Left forelimb (tissue), 1 donor: ENCODE measurements at regions not wholly inside any gene's neighbourhood (a gene's known extent, or its start where the extent isn't known, plus 50 kb on each side); places are given as distances from the start of the nearest gene placed in this dataset.

Experiments used
- DNase-seq: peaks from one replicate; pipeline ENCODE4 v3.0.0-alpha.2; 2018; ENCODE audit warnings: low spot score

DNA sequence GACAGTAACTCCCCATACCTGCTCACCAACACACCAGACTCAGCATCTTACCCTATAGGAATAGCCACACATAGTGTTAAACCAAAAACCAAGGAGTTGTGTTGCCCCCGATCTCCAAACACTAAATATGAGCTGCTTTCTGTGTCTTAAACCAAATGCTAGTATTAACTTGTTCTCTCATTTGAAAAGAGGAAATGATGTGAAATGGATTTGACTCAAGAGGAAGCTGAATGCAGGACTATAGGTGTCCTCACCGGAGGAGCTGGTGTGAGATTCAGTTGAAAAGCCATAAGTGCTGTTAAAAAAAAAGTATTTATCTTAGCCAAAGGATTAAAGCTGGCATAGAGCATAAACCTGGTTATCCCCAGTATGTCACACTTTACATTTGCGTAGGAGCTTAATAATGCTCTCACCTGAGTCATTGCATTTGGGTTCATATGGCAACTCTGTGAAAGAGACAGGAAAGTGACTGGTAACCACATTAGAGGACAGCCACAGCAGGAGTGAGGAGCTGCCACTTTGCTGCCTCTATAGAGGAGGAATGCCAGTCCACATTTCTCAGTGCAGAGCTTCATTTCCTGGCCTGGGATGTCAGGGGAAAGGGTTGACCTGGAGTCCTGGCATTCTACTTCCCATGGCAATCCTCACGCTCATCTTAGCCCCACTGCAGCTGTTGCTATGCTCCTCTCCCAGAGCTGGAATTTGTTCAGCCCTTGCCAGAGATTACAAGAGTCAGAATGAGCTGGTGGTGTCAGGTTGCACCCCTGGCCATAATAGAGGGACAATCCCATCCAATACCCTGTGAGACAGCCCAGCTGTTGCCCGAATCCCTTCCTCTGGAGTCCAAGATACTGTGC, 143.3 kb upstream of the ANKFN1 start:
- DNase-seq = peak; percentile 73

DNA sequence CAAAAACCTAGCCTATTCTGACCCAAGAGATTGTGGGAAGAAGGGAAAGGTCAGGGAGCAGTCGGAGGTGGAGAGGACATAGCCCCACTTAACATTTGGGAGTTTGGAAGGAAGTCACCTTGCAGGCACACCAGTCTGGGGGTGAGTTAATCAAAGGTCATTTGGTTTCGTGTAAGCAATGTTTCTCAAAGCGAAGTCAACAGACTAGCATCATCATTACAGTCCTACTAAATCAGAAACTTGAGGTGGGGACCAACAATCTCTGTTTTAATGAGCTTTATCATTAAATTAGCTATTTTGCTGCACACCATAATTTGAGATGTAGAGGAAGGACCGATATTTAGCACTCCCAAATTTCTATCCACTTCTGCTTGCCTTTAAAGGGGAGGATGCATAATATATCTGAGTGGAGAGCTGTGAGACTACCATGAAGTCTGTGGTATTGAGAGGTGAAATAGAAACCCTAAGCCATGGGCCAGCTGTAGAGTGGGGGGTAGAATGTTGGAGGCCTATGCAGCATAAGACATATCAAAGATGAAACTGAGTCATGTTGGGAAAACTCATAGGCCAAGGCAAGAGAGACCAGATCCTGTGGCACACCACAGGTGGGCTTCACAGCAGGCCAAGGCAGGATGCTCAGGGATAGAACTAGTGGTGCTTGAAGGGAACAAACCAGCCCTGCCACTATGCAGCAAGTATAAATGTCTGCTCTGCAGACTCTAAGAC, 141.7 kb upstream of the ANKFN1 start:
- no peak for DNase-seq

DNA sequence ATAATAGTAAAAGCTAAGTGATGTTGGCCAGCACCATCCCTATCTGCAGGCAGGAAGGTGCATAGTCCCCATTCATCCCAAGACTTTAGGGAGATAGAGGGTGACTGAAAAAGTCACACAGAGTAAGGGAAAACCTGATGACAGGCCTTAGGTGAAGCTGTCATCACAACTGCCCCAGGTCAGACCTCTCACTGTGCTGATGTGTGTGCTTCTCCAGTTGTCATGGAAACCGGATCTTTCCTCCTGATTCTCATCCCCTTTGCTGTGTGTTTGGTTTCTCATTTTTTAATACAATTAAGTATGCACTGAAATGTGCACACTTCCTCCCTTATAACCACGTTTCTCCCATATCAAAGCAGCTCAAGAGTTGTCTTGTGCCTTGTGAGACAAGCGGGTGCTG, 135.1 kb upstream of the ANKFN1 start:
- DNase-seq = no peak

DNA sequence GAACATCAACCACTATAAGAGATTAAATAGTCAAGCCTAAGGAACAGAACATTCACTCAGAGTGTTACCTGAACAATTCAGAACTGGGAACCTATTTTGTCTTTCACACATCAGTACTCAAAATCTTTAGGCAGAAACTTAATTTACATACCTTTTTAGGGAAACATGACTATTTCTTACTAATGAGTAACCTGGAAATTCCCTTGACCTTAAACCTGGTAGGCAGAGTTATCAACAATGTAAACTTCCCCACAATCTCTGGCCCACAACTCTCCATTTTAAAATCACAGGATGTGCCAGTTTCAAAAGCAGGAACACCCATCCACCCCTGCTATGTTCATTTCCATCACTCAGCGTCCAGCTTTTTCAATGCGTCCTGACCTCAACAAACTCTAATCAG, 132.9 kb upstream of the ANKFN1 start:
- DNase-seq = no peak

DNA sequence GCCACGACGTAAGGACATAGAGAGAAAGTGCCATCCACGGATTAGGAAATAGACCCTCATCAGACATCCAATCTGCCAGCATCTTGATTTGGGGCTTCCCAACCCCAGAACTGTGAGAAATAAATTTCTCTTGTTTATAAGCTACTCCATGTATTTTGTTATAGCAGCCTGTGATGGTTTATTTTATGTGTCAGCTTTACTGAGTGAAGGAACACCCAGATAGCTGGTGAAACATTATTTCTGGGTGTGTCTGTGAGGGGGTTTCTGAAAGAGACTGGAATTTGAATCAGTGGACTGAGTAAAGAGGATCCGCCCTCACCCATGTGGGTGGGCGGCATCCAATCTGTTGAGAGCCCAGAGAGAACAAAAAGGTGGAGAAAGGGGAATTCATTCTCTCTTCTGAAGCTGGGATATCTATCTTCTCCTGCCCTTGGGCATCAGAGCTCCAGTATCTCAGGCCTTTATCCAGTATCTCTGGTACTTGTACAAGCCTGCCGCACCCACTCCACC, 131.5 kb upstream of the ANKFN1 start:
- no peak for DNase-seq

DNA sequence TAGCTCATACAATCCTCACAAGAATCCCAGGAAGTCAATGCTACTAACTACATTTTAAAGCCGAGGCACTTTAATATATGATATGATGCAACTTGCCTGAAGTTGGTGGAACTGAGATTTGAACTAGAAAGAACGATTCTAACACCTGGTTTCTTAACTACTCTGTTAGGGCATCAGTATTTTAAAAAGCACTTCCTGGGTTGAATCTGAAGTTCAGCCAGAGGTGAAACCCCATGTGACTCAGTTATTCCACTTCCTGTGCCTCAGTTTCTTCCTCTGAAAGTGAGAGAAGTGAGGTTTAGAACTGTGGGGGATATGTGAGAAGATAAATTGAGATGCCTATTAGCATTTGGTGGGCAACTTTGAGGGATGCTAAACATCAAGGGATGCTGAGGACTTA, 129.4 kb upstream of the ANKFN1 start:
- no peak for DNase-seq

DNA sequence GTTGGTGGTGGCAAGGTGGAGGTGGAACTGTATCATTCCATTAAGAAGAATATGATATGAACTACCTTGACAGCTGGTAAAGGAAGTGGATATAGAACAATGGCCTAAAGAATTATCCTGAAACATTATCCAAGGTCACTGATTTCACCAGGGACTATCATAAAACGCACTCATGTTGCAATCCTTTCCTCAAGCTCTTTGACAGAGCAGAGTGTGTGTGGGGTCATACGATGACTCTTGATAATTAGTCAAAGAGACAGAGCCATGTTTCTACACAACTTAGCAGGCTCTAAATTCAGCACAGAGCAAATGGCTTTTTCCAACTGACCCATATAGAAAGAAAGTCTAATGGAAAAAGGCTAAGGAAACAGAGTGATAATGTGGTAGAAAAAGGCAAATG, 126.4 kb upstream of the ANKFN1 start:
- DNase-seq = no peak

DNA sequence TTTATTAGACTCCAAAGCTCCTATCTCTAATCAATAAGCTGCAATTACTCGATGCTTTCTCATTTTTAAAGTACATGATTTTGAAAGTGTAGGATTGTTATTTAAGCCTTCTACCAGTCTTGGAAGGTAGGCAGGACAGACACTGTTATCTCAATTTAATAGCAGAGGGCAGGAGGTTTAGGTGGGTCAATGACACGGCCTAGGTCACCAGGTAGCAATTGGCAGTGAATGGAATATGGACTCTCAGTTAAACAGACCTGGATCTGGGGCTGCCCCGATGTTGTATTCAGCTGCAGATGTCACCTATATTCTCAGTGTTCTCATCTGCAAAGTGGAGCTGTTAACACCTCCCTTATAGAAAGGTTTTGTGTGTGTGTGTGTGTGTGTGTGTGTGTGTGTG, 124.4 kb upstream of the ANKFN1 start:
- DNase-seq = no peak

DNA sequence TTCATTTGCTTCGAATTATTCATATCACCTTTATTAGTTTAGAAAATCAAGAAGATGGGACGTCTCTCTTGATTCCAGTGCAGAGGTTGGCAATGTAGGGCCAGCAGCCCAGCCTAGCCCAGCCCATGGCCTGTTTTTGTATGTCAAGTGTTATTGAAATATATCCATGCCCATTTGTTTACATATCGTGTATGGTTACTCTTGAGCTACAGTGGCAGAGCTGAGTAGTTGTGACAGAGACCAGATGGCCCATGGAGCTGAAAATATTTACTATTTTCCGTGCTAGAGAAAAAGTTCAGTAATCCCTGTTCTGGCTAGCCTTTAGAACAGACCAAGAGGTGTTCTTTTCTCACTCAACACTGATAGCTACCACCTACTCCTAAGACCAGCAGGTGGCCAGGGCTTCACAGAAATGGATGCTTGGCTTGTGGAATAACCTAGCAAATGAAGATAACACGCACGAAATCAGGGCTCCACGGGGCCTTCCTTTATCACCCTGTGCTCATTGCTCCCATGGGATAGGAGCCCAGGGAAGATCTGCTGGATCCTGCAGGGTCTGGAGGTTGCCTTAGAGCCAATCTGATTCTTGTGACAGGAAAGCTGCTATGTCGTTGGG, 123.2 kb upstream of the ANKFN1 start:
- DNase-seq = no peak

DNA sequence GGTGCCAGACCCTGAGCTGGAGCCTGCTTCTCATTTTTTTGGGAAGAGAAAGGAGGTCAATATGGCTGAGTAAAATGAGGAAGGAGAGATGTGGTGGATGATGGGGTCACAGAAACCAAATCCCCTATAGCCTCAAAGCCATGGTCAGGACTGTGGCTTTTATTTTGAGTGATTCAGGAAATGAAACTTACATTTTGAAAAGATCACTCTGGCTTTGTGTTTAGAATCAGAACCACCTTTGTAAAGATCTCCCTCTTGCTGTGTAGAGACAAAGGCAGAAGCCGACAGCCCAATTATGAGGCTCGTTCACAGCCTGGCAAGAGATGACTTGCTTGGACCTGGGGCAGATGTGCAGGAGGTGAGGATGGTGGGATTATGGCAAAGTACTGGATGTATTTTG, 121.6 kb upstream of the ANKFN1 start:
- DNase-seq = no peak

DNA sequence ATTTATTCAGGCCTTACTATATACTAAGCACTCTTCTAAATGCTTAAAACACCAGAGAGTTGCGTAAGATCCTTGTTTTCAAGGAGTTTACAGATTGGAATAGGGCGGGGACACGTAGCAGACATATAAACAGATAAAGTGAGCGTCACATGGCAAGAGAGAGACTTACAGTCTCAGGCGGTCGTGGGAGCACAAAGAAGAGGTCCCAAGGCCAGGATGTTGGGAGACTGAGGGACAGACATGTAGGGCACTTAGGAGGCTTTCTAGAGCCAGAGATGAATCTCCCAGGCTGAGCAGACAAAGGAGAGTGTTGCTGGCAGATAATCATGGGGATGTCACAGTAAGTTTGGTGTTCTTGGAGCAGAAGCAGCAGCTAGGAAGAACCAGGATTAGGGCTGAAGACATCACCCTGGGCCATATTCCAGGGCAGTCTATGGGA, 119.1 kb upstream of the ANKFN1 start:
- no peak for DNase-seq

DNA sequence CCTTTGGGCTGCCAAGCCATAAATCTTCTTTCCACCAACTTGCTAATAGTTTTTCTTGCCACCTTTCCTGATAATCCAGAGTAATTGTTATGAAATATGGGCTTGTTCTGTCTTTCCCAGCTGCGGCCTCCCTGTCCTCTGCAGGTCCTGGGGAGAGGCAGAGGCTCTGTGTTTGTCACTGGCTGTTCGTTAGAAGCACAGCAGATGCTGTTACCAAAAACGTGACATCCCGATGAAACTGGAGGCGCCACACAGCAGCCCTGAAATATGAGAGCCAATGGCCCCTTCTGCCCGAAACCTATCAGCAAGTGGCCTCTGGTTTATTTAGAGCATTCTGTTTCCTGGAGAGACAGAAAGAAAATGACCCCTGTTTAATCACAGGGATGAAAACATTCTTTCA, 115.1 kb upstream of the ANKFN1 start:
- no peak for DNase-seq

DNA sequence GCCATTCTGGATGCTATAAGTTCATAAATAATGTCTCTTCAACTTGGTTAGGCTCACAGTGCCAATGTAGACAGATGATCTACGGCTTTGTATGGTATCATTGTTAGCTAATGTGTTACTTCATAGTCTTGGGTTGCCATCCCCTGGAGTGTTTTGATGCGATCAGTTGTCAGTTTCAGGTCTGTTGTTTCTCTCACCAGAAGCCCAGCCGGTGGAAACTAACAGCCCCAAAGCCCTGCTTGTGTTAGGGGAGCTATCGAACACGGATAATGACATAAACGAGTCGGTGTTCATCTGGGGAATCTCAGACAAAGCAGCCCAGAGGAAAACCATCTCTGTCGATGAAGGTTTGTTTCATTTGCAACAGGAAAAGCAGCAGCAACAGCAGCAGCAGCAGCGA, 107.4 kb upstream of the ANKFN1 start:
- DNase-seq = no peak

DNA sequence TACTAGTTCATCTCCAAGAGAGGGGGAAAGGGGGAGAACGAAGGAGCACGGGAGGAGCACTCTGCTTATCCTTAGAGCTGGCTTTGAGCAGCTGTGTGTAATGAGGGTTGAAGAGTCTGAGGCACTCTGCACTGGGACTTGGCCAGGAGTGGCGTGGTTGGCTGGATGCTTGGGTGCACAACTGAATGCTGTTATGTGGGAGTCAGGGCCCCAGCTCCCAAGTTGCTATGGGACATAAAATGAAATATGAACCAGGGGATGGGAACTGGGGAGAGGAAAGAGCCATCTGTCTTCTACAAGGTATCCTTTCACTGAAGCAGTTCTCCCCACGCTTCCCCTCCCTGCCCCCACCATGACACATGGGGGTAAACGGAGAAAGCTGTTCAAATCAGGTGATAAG, 105.9 kb upstream of the ANKFN1 start:
- DNase-seq = no peak

DNA sequence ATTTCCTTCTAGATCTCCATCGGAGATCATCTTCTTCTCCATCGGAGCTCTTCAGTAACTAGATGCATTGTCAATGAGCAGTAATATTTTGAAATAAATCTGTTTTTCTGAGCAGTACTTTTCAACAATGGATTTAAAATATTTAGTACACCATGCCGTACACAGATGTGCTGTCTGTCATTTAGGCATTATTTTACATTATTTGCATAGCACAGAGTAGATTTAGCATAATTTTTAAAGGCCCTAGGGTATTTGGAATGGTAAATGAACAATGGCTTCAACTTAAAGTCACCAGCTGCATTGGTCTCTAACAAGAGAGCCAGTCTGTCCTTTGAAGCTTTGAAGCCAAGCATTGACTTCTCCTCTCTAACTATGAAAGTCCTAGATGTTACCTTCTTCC, 95.4 kb upstream of the ANKFN1 start:
- DNase-seq = no peak

DNA sequence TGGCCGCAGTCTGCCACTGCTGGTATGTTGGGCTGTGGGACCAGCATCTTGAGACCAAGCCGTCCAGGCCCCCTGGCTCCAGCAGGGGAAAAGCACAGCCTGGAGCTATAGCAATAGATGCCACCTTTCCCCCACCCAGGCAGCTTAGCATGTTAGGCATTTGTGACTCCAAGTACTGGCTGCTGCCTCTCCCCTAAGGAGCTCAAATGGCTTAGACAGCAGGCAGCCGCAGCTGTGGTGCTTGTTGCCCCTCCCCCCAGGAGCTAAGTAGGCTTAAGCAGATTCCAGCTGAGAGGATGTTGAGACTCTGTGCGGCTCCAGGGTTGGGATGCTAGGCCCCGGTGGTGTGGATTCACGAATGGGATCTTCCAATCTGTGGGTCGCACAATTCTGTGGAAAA, 88.8 kb upstream of the ANKFN1 start:
- DNase-seq = no peak

DNA sequence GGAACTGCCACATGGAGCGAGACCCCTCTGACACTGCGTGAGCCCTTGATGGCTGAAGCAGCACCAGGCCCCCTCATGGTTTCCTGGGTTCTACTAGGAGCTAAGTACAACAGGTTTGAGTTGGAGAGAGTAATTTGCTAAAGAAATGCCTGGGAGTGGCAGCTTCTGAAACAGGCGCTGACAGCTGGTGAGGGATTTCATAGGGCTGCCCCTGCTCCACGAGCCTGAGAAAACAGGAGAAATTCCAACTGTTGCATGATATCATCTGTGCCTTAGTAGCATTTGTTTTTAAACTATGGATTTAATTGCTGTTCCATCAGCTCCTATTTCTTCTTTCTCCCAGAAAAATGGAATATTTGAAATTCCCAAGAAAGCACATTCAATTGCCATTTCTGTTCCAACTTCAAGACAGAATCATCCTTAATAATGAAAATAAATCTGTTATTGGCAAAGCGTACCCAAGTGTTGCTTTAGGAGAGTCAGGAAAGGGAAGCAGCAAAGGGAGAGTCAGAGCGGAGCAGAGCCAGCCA, 78.8 kb upstream of the ANKFN1 start:
- DNase-seq = no peak

DNA sequence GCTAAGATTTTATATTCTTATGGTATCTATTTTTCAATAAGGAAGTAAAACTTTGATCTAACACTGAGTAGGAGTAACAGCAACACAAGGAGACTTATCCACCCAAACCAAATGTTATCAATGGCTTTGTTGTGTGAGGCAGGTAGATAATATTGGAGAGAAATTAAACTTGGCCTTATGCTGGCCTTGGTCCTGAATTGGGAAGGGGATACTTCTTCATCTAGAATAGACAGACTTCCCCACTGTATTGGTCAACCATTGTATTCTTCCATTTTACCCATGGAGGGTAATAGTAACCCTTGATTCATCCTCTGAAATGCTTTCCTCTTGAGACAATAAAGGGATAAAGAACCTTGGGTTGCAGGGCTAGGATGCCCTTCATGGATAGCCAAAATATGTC, 76.3 kb upstream of the ANKFN1 start:
- no peak for DNase-seq

DNA sequence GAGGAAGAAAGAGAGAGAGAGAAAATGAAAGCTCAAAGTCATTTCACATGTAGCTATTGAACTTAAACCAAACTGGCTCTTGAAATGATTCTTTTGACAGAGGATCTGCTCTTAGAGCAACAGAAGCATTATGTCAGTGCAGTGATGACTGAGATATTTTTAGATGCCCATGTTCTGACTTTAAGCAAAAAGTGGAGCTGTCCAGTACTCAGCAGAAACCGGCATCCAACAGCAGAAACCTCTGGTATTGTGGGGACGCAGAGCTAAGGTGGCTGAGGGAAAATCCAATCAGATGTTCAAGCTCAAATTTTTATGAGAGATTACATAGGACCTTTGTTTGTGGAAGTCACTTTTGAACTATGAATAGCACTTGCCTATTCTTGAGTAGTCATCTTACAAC, 69.8 kb upstream of the ANKFN1 start:
- DNase-seq = no peak

DNA sequence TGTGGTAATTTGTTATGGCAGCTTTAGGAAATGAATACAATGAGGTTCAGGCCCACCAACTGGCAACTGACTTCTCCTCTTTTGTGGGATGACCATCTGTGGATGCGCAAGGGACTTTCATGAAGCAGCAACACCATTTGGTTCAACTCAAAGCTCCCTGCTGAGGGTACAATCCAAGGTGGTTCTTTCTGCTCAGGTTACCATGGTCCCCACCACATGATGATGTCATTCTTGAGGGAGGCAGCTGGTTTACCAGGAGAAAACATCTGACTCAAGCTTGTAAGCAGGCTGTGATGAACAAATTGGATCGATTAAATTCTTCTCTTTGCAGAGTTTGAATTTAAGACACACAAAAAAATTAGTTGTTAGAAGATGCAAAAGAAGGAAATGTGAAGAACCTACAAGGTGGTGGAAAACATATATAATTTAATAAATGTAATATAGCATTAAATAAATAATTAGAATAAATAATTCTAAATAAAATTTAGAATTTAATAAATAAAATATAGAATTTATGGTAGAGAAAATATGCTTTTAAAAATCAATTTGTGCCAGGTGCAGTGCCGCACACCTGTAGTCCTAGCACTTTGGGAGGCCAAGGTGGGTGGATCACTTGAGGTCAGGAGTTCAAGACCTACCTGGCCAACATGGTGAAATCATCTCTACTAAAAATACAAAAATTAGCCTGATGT, 67.6 kb upstream of the ANKFN1 start:
- DNase-seq = no peak

DNA sequence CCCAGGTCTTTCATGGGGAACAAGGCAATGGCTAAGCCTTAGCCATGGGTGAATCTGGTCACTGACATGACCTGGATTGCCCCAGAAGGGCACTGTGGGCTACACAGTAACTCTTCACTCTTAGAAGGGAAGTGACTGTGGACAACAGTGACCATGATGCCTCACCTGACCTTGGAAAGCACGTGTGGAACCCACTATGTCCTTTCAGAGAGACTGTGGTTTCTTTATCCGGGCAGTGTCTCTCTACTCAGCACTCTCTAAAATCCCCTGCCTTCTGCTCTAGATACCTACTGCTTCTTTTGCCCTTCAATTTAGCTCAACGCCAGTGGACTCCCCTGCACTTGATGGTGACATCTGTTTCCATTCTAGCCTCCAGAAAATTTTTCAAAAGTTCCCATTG, 66.1 kb upstream of the ANKFN1 start:
- DNase-seq = no peak
